ENCODE measurements at regions not wholly inside any gene's neighbourhood (a gene's known extent, or its start where the extent isn't known, plus 50 kb on each side); places are given as distances from the start of the nearest gene placed in this dataset.

DNA sequence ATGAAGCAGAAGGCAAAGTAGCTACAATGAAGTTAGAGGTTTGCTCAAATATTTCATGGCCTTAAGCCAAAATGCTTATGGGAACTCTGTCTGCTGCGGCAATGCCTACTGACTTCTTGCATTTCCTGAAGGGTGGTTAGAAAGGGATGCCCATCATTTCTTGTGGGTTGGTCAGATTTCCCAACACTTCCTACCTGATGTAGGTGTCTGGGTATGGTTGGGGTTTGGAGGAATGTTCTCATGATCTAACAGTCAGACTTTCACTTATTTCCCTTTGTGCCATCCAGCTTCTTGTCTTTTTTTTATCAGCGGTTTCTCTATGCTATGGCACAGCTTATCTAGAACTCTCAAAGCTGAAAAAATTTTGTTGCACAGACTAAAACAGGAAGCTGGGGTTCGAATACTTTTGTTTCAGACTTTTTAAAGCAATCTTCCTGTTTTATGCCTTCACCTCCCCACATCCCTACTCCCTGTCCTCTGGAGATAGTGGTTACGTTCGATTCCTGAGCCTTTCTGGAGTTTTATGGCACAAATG is 307.7 kb downstream of the USP25 start:
- H3K9me3 Mint-ChIP-seq, result no peaks in the 10 kb centered on the region
- intact Hi-C loops (cut with micrococcal nuclease), result no loop called here
- peaks cover 2% of the 10 kb centered on the region for H3K27me3 Mint-ChIP-seq
- H3K36me3 Mint-ChIP-seq (ENCODE audit: low read depth), result no peaks in the 10 kb centered on the region
- POLR2A ChIA-PET, result no interaction called here
- DNase-seq, result no peak
- peaks cover 4% of the 10 kb centered on the region for H3K4me1 Mint-ChIP-seq (ENCODE audit: low read depth)
- ATAC-seq, result no peak
- H3K4me3 Mint-ChIP-seq, result no peak overlapping the region
- CTCF ChIA-PET, result no interaction called here
- TF ChIP-seq CTCF (IDR thresholded peaks at IDR 0.05), result no peak
- no peak overlapping the region for H3K27ac Mint-ChIP-seq

GRCh38 chr21:16040601-16041000 is 310.8 kb downstream of the USP25 start:
- no peak for DNase-seq
- intact Hi-C loops (cut with micrococcal nuclease), result no loop called here
- H3K27ac Mint-ChIP-seq, result no peak overlapping the region
- TF ChIP-seq CTCF (IDR thresholded peaks at IDR 0.05), result no peak
- peaks cover 2% of the 10 kb centered on the region for H3K27me3 Mint-ChIP-seq
- peaks cover 4% of the 10 kb centered on the region for H3K4me1 Mint-ChIP-seq (ENCODE audit: low read depth)
- no peak for ATAC-seq
- H3K9me3 Mint-ChIP-seq, result no peaks in the 10 kb centered on the region
- no peaks in the 10 kb centered on the region for H3K36me3 Mint-ChIP-seq (ENCODE audit: low read depth)
- ChIA-PET POLR2A (interaction anchor here (0.6 kb wide), 1 partner anchor 1068 kb away, joined by 3 read pairs; no protein-coding TSS in a partner anchor), CTCF (no interaction called here)
- H3K4me3 Mint-ChIP-seq, result no peak overlapping the region

- no peaks in the 10 kb centered on the region for H3K4me1 Mint-ChIP-seq (ENCODE audit: low read depth)
- intact Hi-C loops (cut with micrococcal nuclease), result no loop called here
- ChIA-PET POLR2A (no interaction called here), CTCF (no interaction called here)
- no peak overlapping the region for H3K27ac Mint-ChIP-seq
- no peak for TF ChIP-seq CTCF (IDR thresholded peaks at IDR 0.05)
- ATAC-seq (no peak), DNase-seq (no peak)
- no peak overlapping the region for H3K4me3 Mint-ChIP-seq
- no peaks in the 10 kb centered on the region for H3K9me3 Mint-ChIP-seq
- no peaks in the 10 kb centered on the region for H3K36me3 Mint-ChIP-seq (ENCODE audit: low read depth)
- no peaks in the 10 kb centered on the region for H3K27me3 Mint-ChIP-seq
Measured at GRCh38 chr21:16044676-16045075, 314.9 kb downstream of the USP25 start.

DNA sequence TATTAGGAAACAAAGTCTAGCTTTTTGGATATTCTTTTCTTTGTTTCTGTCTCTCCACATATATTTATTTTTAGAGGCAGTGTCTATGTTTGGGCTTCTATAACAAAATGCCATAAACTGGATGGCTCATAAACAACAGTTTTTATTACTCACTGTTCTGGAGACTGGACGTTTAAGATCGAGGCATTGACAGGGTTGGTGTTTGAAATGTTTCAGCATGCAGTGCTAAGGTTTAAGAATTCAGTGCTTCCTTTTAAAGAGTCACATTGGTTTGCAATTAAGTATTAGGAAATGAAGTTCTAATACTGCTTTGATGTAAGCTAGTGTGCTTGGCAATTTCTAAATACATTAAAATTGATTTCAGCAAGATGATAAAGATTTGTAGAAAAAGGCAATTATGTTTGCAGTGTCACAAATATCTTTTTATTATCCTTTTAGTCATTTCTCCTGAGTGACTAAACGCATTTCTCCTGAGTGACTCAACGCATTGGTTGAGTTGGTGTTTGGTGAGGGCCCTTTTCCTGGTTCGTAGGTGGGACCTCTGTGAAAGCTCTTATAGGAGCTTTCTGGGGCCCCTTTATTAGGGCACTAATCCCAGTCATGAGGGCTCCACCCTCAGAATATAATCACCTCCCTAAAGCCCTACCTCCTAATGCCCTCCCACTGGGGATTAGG is 317.0 kb downstream of the USP25 start:
- Mint-ChIP-seq H3K9me3 (no peaks in the 10 kb centered on the region), H3K4me1 (ENCODE audit: low read depth) (no peaks in the 10 kb centered on the region), H3K27me3 (no peaks in the 10 kb centered on the region), H3K4me3 (no peak overlapping the region), H3K36me3 (ENCODE audit: low read depth) (no peaks in the 10 kb centered on the region), H3K27ac (no peak overlapping the region)
- no peak for DNase-seq
- ATAC-seq, result no peak
- intact Hi-C loops (cut with micrococcal nuclease), result no loop called here
- no peak for TF ChIP-seq CTCF (IDR thresholded peaks at IDR 0.05)
- ChIA-PET CTCF (interaction anchor here (0.6 kb wide), 1 partner anchor 1984 kb away, joined by 3 read pairs; no protein-coding TSS in a partner anchor), POLR2A (no interaction called here)

GRCh38 chr21:16047904-16048303 is 318.1 kb downstream of the USP25 start:
- Mint-ChIP-seq H3K9me3 (no peaks in the 10 kb centered on the region), H3K4me1 (ENCODE audit: low read depth) (no peaks in the 10 kb centered on the region), H3K27me3 (no peaks in the 10 kb centered on the region), H3K36me3 (ENCODE audit: low read depth) (no peaks in the 10 kb centered on the region), H3K27ac (no peak overlapping the region), H3K4me3 (no peak overlapping the region)
- intact Hi-C loops (cut with micrococcal nuclease), result no loop called here
- TF ChIP-seq CTCF (IDR thresholded peaks at IDR 0.05), result no peak
- POLR2A ChIA-PET, result no interaction called here
- no peak for DNase-seq
- CTCF ChIA-PET, result no interaction called here
- ATAC-seq, result no peak
